Activated CD8-positive, alpha-beta T cell treated with anti-CD3 and anti-CD28 coated beads for 36 hours (primary cell): ENCODE measurements at regions not wholly inside any gene's neighbourhood (a gene's known extent, or its start where the extent isn't known, plus 50 kb on each side); places are given as distances from the start of the nearest gene placed in this dataset.

Experiments used
- ATAC-seq: fragments of 200-7000 bp; cut with Tn5 transposase; one replicate; pipeline ENCODE4 v1.10.0; 2021; ENCODE audit warnings: mild to moderate bottlenecking, moderate library complexity
- CTCF ChIA-PET: fragments of 350-600 bp; sonication (Branson Sonifier 250); formaldehyde crosslinking; loops from one replicate; lab custom pipeline; 2021; ENCODE audit warnings: antibody characterized with exemption; lab: Charles Lee
- POLR2A ChIA-PET: fragments of 350-600 bp; sonication (Branson Sonifier 250); formaldehyde crosslinking; loops from one replicate; lab custom pipeline; 2021; ENCODE audit warnings: antibody characterized with exemption; lab: Charles Lee
- DNase-seq: peaks from one replicate; pipeline ENCODE4 v3.0.0-alpha.2; 2020
- H3K27ac Mint-ChIP-seq: one replicate; pipeline ENCODE4 v1.8.0; 2021; ENCODE audit warnings: mild to moderate bottlenecking, mixed read lengths
- H3K27me3 Mint-ChIP-seq: one replicate; pipeline ENCODE4 v1.8.0; 2021; ENCODE audit warnings: mixed read lengths
- H3K36me3 Mint-ChIP-seq: one replicate; pipeline ENCODE4 v1.8.0; 2021; ENCODE audit warnings: low read depth, mixed read lengths
- H3K4me1 Mint-ChIP-seq: one replicate; pipeline ENCODE4 v1.8.0; 2021; ENCODE audit warnings: low read depth, mixed read lengths
- H3K4me3 Mint-ChIP-seq: one replicate; pipeline ENCODE4 v1.8.0; 2021; ENCODE audit warnings: mild to moderate bottlenecking, moderate library complexity, mixed read lengths
- H3K9me3 Mint-ChIP-seq: one replicate; pipeline ENCODE4 v1.8.0; 2021; ENCODE audit warnings: mixed read lengths
- CTCF ChIP-seq: fragments of 200-600 bp; IDR thresholded peaks from one replicate; pipeline ENCODE4 v1.8.0; 2022; ENCODE audit warnings: antibody characterized with exemption, mild to moderate bottlenecking
- intact Hi-C: fragments of 100-400 bp; cut with micrococcal nuclease; formaldehyde crosslinking; loops from one replicate; pipeline ENCODE4 v1.10.0; 2022

- intact Hi-C loops: no loop called here
- POLR2A ChIA-PET: no interaction called here
- no peak for ATAC-seq
Measured at GRCh38 chr4:32102896-32103295, 1382.7 kb downstream of the PCDH7 start.

DNA sequence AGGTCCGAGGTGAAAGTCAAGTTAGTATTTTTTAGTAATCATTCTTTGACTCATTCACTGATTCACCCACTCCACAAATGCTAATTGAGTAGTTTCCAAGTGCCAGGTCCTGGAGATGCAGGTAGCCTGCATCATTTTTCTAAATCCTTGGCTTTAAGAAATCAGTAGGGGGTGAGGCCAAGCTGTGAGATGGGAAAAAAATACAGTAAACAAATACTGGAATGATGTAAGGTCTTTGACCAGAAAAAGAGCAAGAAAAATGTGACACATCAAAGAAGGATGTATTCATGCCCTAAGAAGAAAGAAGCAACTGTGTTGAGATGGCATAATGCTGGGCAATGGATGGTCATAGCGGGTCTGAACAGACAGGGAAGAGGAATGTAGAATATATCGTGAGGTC is 1386.6 kb downstream of the PCDH7 start:
- no peak for ATAC-seq
- POLR2A ChIA-PET: no interaction called here
- intact Hi-C loops: no loop called here
- TF ChIP-seq CTCF: no peak
- Mint-ChIP-seq H3K27me3 (no peaks in the 10 kb centered on the region), H3K9me3 (peaks cover 6% of the 10 kb centered on the region), H3K4me1 (no peaks in the 10 kb centered on the region), H3K27ac (no peak overlapping the region), H3K36me3 (no peaks in the 10 kb centered on the region), H3K4me3 (no peak overlapping the region)
- CTCF ChIA-PET: no interaction called here
- no peak for DNase-seq

More at GRCh38 chr4:32102896-32103295, 1382.7 kb downstream of the PCDH7 start:
- no peaks in the 10 kb centered on the region for H3K27me3 Mint-ChIP-seq
- peaks cover 3% of the 10 kb centered on the region for H3K9me3 Mint-ChIP-seq
- H3K4me1 Mint-ChIP-seq: no peaks in the 10 kb centered on the region
- H3K4me3 Mint-ChIP-seq: no peak overlapping the region
- CTCF ChIA-PET: no interaction called here
- no peak for TF ChIP-seq CTCF
- no peaks in the 10 kb centered on the region for H3K36me3 Mint-ChIP-seq
- no peak for DNase-seq
- no peak overlapping the region for H3K27ac Mint-ChIP-seq

DNA sequence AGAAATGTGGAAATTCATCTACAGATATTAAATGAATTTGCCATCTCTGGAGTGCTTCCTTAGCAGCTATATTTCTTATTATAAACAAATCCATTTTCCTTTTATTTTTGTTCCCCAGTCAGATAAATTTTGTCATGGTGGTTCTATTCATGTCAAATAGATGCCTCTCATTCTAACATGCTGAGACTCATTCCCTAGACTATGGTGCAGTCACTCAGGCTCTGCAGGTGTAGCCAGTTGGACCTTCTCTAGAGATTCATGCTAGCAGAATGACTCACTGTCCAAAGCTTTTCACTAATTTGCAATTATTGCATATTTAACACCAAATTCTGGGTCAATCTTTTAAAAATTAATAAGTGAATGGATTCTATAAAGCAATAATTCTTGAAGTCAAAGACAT is 1392.7 kb downstream of the PCDH7 start:
- DNase-seq (no peak), ATAC-seq (no peak)
- H3K9me3 Mint-ChIP-seq: peaks cover 3% of the 10 kb centered on the region
- intact Hi-C loops: no loop called here
- H3K27ac Mint-ChIP-seq: no peak overlapping the region
- CTCF ChIA-PET: no interaction called here
- H3K4me3 Mint-ChIP-seq: no peak overlapping the region
- H3K4me1 Mint-ChIP-seq: no peaks in the 10 kb centered on the region
- no peak for TF ChIP-seq CTCF
- POLR2A ChIA-PET: no interaction called here
- H3K27me3 Mint-ChIP-seq: no peaks in the 10 kb centered on the region
- H3K36me3 Mint-ChIP-seq: no peaks in the 10 kb centered on the region

DNA sequence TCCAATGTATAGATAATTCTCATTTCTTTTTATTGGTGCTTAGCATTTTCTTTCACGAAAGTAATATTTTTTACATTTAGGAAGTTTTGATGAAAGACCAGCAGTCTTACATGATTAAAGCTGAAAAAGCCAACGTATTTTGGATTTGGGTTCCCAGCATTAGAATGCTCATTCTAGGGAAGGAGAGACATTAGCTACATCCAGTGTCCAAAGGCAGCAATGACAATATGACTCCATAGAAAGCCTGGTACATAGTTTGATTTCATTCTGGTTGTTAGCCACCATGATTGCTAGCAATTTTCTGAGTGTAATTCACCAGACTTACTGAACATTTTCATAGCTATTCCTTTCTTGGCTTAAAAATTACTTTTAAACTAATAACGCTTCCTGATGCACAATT is 1397.5 kb downstream of the PCDH7 start:
- Mint-ChIP-seq H3K27me3 (no peaks in the 10 kb centered on the region), H3K9me3 (peaks cover 9% of the 10 kb centered on the region), H3K27ac (no peak overlapping the region), H3K4me1 (no peaks in the 10 kb centered on the region), H3K4me3 (no peak overlapping the region), H3K36me3 (no peaks in the 10 kb centered on the region)
- ATAC-seq (no peak), DNase-seq (no peak)
- ChIA-PET POLR2A (no interaction called here), CTCF (no interaction called here)
- intact Hi-C loops: no loop called here
- TF ChIP-seq CTCF: no peak

DNA sequence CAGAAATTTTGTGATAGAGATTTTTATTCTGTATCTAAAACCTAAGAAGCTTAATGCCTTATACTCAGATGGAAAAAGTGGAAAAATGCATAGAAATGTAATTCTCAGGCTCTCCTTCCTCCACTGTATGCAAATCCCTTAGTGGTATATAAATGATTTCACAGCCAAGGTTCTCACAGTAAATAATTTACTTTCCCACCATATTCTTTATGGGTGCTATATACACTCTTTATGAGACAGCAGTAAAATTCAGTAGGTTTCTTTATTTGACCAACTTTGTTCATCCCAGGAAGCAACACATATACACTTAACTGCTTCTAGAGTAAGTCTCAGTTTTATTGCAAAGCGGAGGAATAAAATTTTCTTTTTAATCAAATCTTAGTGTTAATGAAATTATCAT is 1399.7 kb downstream of the PCDH7 start:
- Mint-ChIP-seq H3K4me1 (no peaks in the 10 kb centered on the region), H3K9me3 (peaks cover 9% of the 10 kb centered on the region), H3K36me3 (no peaks in the 10 kb centered on the region), H3K4me3 (no peak overlapping the region), H3K27me3 (no peaks in the 10 kb centered on the region), H3K27ac (no peak overlapping the region)
- POLR2A ChIA-PET: no interaction called here
- ATAC-seq (no peak), DNase-seq (no peak)
- CTCF ChIA-PET: no interaction called here
- TF ChIP-seq CTCF: no peak
- intact Hi-C loops: no loop called here
